SU-DHL-6 (cell line): ENCODE measurements at regions not wholly inside any gene's neighbourhood (a gene's known extent, or its start where the extent isn't known, plus 50 kb on each side); places are given as distances from the start of the nearest gene placed in this dataset.

Experiments
- H2AFZ ChIP-seq: fragments of 200-600 bp; sonication (generic); 2 replicates; pipeline ENCODE4 v1.6.1; 2014; ENCODE audit warnings: low read depth, mild to moderate bottlenecking, moderate library complexity, mixed read lengths, antibody characterized with exemption, low read length; ENCODE audit not compliant: severe bottlenecking
- H3F3A ChIP-seq: fragments of 200-600 bp; shearing (Covaris generic); 2 replicates; pipeline ENCODE4 v1.6.0; 2016; ENCODE audit warnings: antibody characterized with exemption, mild to moderate bottlenecking; ENCODE audit not compliant: insufficient read depth
- H3K27ac ChIP-seq: fragments of 200-600 bp; sonication (generic); 2 replicates; pipeline ENCODE4 v1.5.1; 2016; ENCODE audit warnings: low read depth, mild to moderate bottlenecking, low read length, moderate library complexity, mixed read lengths
- H3K27me3 ChIP-seq: fragments of 200-600 bp; sonication (generic), shearing (Covaris generic); 2 replicates; pipeline ENCODE4 v1.6.0; 2014; ENCODE audit warnings: mild to moderate bottlenecking, low read length
- H3K36me3 ChIP-seq: fragments of 200-600 bp; sonication (generic); 2 replicates; pipeline ENCODE4 v1.6.1; 2014; ENCODE audit warnings: mild to moderate bottlenecking, low read length, mixed read lengths
- H3K4me2 ChIP-seq: fragments of 300-600, 200-600 bp; shearing (Covaris generic), sonication (generic); 2 replicates; pipeline ENCODE4 v1.6.0; 2014; ENCODE audit warnings: low read length, low read depth, mild to moderate bottlenecking; ENCODE audit not compliant: poor library complexity, severe bottlenecking
- H3K4me3 ChIP-seq: fragments of 200-600 bp; sonication (generic); 2 replicates; pipeline ENCODE4 v1.5.1; 2014; ENCODE audit warnings: antibody characterized with exemption, low read length, mild to moderate bottlenecking, mixed read lengths; ENCODE audit not compliant: insufficient read depth, poor library complexity, severe bottlenecking
- H3K79me2 ChIP-seq: fragments of 200-600 bp; sonication (generic); 2 replicates; pipeline ENCODE4 v1.6.1; 2014; ENCODE audit warnings: mild to moderate bottlenecking, low read length, moderate library complexity; ENCODE audit not compliant: insufficient read depth
- H3K9ac ChIP-seq: fragments of 200-600 bp; sonication (generic); 2 replicates; pipeline ENCODE4 v1.7.0; 2014; ENCODE audit warnings: mild to moderate bottlenecking, low read length
- H3K9me2 ChIP-seq: fragments of 200-600 bp; sonication (generic); replicated peaks from 2 replicates; pipeline ENCODE4 v1.6.1; 2014; ENCODE audit warnings: low read length; ENCODE audit not compliant: insufficient read depth
- H3K9me3 ChIP-seq: fragments of 200-600 bp; sonication (generic); 2 replicates; pipeline ENCODE4 v1.6.1; 2014; ENCODE audit warnings: low read length, mixed read lengths; ENCODE audit not compliant: insufficient read depth
- H4K20me1 ChIP-seq: fragments of 200-600 bp; sonication (generic); 2 replicates; pipeline ENCODE4 v1.6.1; 2014; ENCODE audit warnings: low read depth, mild to moderate bottlenecking, antibody characterized with exemption, low read length, moderate library complexity, mixed read lengths
- CTCF ChIP-seq: fragments of 200-600 bp; sonication (generic); IDR thresholded peaks from one replicate; pipeline ENCODE4 v1.5.1; 2017; ENCODE audit warnings: antibody characterized with exemption, mild to moderate bottlenecking, low read length, moderate library complexity; ENCODE audit not compliant: insufficient read depth, poor library complexity, severe bottlenecking
- EZH2phosphoT487 ChIP-seq: fragments of 200-600 bp; sonication (generic), shearing (Covaris generic); conservative IDR thresholded peaks from 2 replicates; pipeline ENCODE4 v1.6.1; 2018; ENCODE audit warnings: mild to moderate bottlenecking, antibody characterized with exemption, low read length, moderate library complexity, mixed read lengths

GRCh38 chr16:51019617-51020016 is 131.5 kb downstream of the SALL1 start:
- Histone ChIP-seq H3K4me3 (no peak overlapping the region), H3K36me3 (no peaks in the 10 kb centered on the region), H3K79me2 (no peaks in the 10 kb centered on the region), H3K27me3 (no peaks in the 10 kb centered on the region), H3K9ac (no peak overlapping the region), H3K9me2 (no peaks in the 10 kb centered on the region), H3F3A (no peaks in the 10 kb centered on the region), H2AFZ (no peak overlapping the region), H3K4me2 (no peak overlapping the region), H4K20me1 (no peaks in the 10 kb centered on the region), H3K9me3 (no peaks in the 10 kb centered on the region), H3K27ac (no peak overlapping the region)
- no peak for TF ChIP-seq EZH2phosphoT487

DNA sequence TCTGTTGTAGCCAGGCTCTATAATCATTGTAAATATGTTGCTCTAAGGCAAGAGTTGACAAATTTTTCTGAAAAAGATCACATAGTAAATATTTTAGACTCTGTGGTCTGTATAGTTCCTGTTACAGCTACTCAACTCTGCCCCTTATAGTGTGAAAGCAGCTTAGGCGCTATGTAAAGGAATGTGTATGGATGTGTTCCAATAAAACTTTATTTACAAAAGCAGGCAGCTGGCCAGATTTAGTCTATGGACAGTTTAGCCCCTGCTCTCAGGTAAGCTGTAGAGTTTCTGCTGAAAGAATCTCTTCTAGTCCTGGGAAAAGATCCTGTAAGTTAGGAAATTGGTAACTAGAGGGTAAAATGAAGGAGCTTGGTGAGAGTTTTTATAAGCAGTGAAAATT is 133.1 kb downstream of the SALL1 start:
- H3K4me3 ChIP-seq: no peak overlapping the region
- no peaks in the 10 kb centered on the region for H4K20me1 ChIP-seq
- no peak overlapping the region for H3K27ac ChIP-seq
- H3K9me2 ChIP-seq: no peaks in the 10 kb centered on the region
- H3K79me2 ChIP-seq: no peaks in the 10 kb centered on the region
- no peaks in the 10 kb centered on the region for H3K27me3 ChIP-seq
- no peak for TF ChIP-seq EZH2phosphoT487
- no peak for TF ChIP-seq CTCF
- no peaks in the 10 kb centered on the region for H3F3A ChIP-seq
- H2AFZ ChIP-seq: no peak overlapping the region
- no peaks in the 10 kb centered on the region for H3K9me3 ChIP-seq
- no peak overlapping the region for H3K9ac ChIP-seq
- H3K4me2 ChIP-seq: no peak overlapping the region
- H3K36me3 ChIP-seq: no peaks in the 10 kb centered on the region

GRCh38 chr16:51012396-51012795 is 138.7 kb downstream of the SALL1 start:
- H3K79me2 ChIP-seq: no peaks in the 10 kb centered on the region
- H3K9me3 ChIP-seq: no peaks in the 10 kb centered on the region
- no peak overlapping the region for H3K4me2 ChIP-seq
- H3F3A ChIP-seq: no peaks in the 10 kb centered on the region
- no peak overlapping the region for H3K9ac ChIP-seq
- no peak overlapping the region for H2AFZ ChIP-seq
- H3K27me3 ChIP-seq: no peaks in the 10 kb centered on the region
- no peaks in the 10 kb centered on the region for H3K36me3 ChIP-seq
- no peak overlapping the region for H3K27ac ChIP-seq
- H4K20me1 ChIP-seq: no peaks in the 10 kb centered on the region
- H3K9me2 ChIP-seq: no peaks in the 10 kb centered on the region
- no peak overlapping the region for H3K4me3 ChIP-seq
- TF ChIP-seq CTCF (no peak), EZH2phosphoT487 (no peak)

DNA sequence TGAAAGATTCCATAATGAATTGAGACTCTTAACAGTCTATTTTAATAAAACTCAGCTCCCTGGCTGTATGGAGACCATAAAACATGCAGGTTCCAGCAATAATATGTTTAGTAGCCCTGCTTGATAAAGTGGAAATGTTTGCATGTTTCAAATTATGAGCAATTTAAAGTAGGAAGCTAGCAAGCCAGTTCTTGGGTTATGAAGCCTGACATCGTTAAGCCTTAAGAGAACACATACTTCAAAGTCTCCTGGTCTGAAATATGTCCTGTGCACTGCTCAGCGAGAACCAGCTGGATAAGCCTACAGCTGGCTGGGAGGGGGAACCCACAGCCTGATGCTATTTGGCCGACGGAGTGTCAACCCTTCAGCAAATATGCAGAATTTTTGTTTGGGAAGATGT is 140.3 kb downstream of the SALL1 start:
- no peaks in the 10 kb centered on the region for H3K79me2 ChIP-seq
- H3F3A ChIP-seq: no peaks in the 10 kb centered on the region
- no peaks in the 10 kb centered on the region for H4K20me1 ChIP-seq
- H2AFZ ChIP-seq: no peak overlapping the region
- TF ChIP-seq CTCF (no peak), EZH2phosphoT487 (no peak)
- H3K4me3 ChIP-seq: no peak overlapping the region
- H3K9ac ChIP-seq: no peak overlapping the region
- no peaks in the 10 kb centered on the region for H3K27me3 ChIP-seq
- H3K36me3 ChIP-seq: no peaks in the 10 kb centered on the region
- H3K4me2 ChIP-seq: no peak overlapping the region
- H3K27ac ChIP-seq: no peak overlapping the region
- no peaks in the 10 kb centered on the region for H3K9me2 ChIP-seq
- no peaks in the 10 kb centered on the region for H3K9me3 ChIP-seq
